SU-DHL-6 (cell line): ENCODE measurements at regions not wholly inside any gene's neighbourhood (a gene's known extent, or its start where the extent isn't known, plus 50 kb on each side); places are given as distances from the start of the nearest gene placed in this dataset.

ENCODE experiments used
- H2AFZ ChIP-seq: fragments of 200-600 bp; sonication (generic); 2 replicates; pipeline ENCODE4 v1.6.1; 2014; ENCODE audit warnings: low read depth, mild to moderate bottlenecking, moderate library complexity, mixed read lengths, antibody characterized with exemption, low read length; ENCODE audit not compliant: severe bottlenecking
- H3F3A ChIP-seq: fragments of 200-600 bp; shearing (Covaris generic); 2 replicates; pipeline ENCODE4 v1.6.0; 2016; ENCODE audit warnings: antibody characterized with exemption, mild to moderate bottlenecking; ENCODE audit not compliant: insufficient read depth
- H3K27ac ChIP-seq: fragments of 200-600 bp; sonication (generic); 2 replicates; pipeline ENCODE4 v1.5.1; 2016; ENCODE audit warnings: low read depth, mild to moderate bottlenecking, low read length, moderate library complexity, mixed read lengths
- H3K27me3 ChIP-seq: fragments of 200-600 bp; sonication (generic), shearing (Covaris generic); 2 replicates; pipeline ENCODE4 v1.6.0; 2014; ENCODE audit warnings: mild to moderate bottlenecking, low read length
- H3K36me3 ChIP-seq: fragments of 200-600 bp; sonication (generic); 2 replicates; pipeline ENCODE4 v1.6.1; 2014; ENCODE audit warnings: mild to moderate bottlenecking, low read length, mixed read lengths
- H3K4me2 ChIP-seq: fragments of 300-600, 200-600 bp; shearing (Covaris generic), sonication (generic); 2 replicates; pipeline ENCODE4 v1.6.0; 2014; ENCODE audit warnings: low read length, low read depth, mild to moderate bottlenecking; ENCODE audit not compliant: poor library complexity, severe bottlenecking
- H3K4me3 ChIP-seq: fragments of 200-600 bp; sonication (generic); 2 replicates; pipeline ENCODE4 v1.5.1; 2014; ENCODE audit warnings: antibody characterized with exemption, low read length, mild to moderate bottlenecking, mixed read lengths; ENCODE audit not compliant: insufficient read depth, poor library complexity, severe bottlenecking
- H3K79me2 ChIP-seq: fragments of 200-600 bp; sonication (generic); 2 replicates; pipeline ENCODE4 v1.6.1; 2014; ENCODE audit warnings: mild to moderate bottlenecking, low read length, moderate library complexity; ENCODE audit not compliant: insufficient read depth
- H3K9ac ChIP-seq: fragments of 200-600 bp; sonication (generic); 2 replicates; pipeline ENCODE4 v1.7.0; 2014; ENCODE audit warnings: mild to moderate bottlenecking, low read length
- H3K9me2 ChIP-seq: fragments of 200-600 bp; sonication (generic); replicated peaks from 2 replicates; pipeline ENCODE4 v1.6.1; 2014; ENCODE audit warnings: low read length; ENCODE audit not compliant: insufficient read depth
- H3K9me3 ChIP-seq: fragments of 200-600 bp; sonication (generic); 2 replicates; pipeline ENCODE4 v1.6.1; 2014; ENCODE audit warnings: low read length, mixed read lengths; ENCODE audit not compliant: insufficient read depth
- H4K20me1 ChIP-seq: fragments of 200-600 bp; sonication (generic); 2 replicates; pipeline ENCODE4 v1.6.1; 2014; ENCODE audit warnings: low read depth, mild to moderate bottlenecking, antibody characterized with exemption, low read length, moderate library complexity, mixed read lengths
- CTCF ChIP-seq: fragments of 200-600 bp; sonication (generic); IDR thresholded peaks from one replicate; pipeline ENCODE4 v1.5.1; 2017; ENCODE audit warnings: antibody characterized with exemption, mild to moderate bottlenecking, low read length, moderate library complexity; ENCODE audit not compliant: insufficient read depth, poor library complexity, severe bottlenecking
- EZH2phosphoT487 ChIP-seq: fragments of 200-600 bp; sonication (generic), shearing (Covaris generic); conservative IDR thresholded peaks from 2 replicates; pipeline ENCODE4 v1.6.1; 2018; ENCODE audit warnings: mild to moderate bottlenecking, antibody characterized with exemption, low read length, moderate library complexity, mixed read lengths

GRCh38 chr1:228968891-228969606 is 233.8 kb downstream of the RHOU start:
- Histone ChIP-seq H3F3A (no peaks in the 10 kb centered on the region), H3K79me2 (no peaks in the 10 kb centered on the region), H3K27me3 (no peaks in the 10 kb centered on the region), H3K9me3 (no peaks in the 10 kb centered on the region), H3K4me3 (no peak overlapping the region), H3K27ac (no peak overlapping the region), H3K9ac (no peak overlapping the region), H3K4me2 (no peak overlapping the region), H2AFZ (no peak overlapping the region), H3K36me3 (no peaks in the 10 kb centered on the region), H4K20me1 (no peaks in the 10 kb centered on the region), H3K9me2 (no peaks in the 10 kb centered on the region)
- TF ChIP-seq CTCF (no peak), EZH2phosphoT487 (no peak)

GRCh38 chr1:228969953-228970800 is 234.9 kb downstream of the RHOU start:
- no peak overlapping the region for H3K9ac ChIP-seq
- no peaks in the 10 kb centered on the region for H3K9me3 ChIP-seq
- H3K27ac ChIP-seq = no peak overlapping the region
- no peaks in the 10 kb centered on the region for H3K27me3 ChIP-seq
- no peak overlapping the region for H3K4me3 ChIP-seq
- no peak overlapping the region for H2AFZ ChIP-seq
- no peaks in the 10 kb centered on the region for H3K36me3 ChIP-seq
- H3F3A ChIP-seq = no peaks in the 10 kb centered on the region
- H3K4me2 ChIP-seq = no peak overlapping the region
- no peaks in the 10 kb centered on the region for H3K9me2 ChIP-seq
- no peak for TF ChIP-seq EZH2phosphoT487
- no peak for TF ChIP-seq CTCF
- H3K79me2 ChIP-seq = no peaks in the 10 kb centered on the region
- no peaks in the 10 kb centered on the region for H4K20me1 ChIP-seq

GRCh38 chr1:228972576-228972975 is 237.3 kb downstream of the RHOU start:
- H3K36me3 ChIP-seq = no peaks in the 10 kb centered on the region
- no peak overlapping the region for H2AFZ ChIP-seq
- H3K9me2 ChIP-seq = no peaks in the 10 kb centered on the region
- no peaks in the 10 kb centered on the region for H4K20me1 ChIP-seq
- no peak overlapping the region for H3K4me3 ChIP-seq
- H3F3A ChIP-seq = no peaks in the 10 kb centered on the region
- no peak overlapping the region for H3K9ac ChIP-seq
- no peaks in the 10 kb centered on the region for H3K9me3 ChIP-seq
- TF ChIP-seq CTCF = no peak
- TF ChIP-seq EZH2phosphoT487 = no peak
- H3K4me2 ChIP-seq = no peak overlapping the region
- H3K79me2 ChIP-seq = no peaks in the 10 kb centered on the region
- no peak overlapping the region for H3K27ac ChIP-seq
- H3K27me3 ChIP-seq = no peaks in the 10 kb centered on the region
